ENCODE measurements at regions not wholly inside any gene's neighbourhood (a gene's known extent, or its start where the extent isn't known, plus 50 kb on each side); places are given as distances from the start of the nearest gene placed in this dataset.

DNA sequence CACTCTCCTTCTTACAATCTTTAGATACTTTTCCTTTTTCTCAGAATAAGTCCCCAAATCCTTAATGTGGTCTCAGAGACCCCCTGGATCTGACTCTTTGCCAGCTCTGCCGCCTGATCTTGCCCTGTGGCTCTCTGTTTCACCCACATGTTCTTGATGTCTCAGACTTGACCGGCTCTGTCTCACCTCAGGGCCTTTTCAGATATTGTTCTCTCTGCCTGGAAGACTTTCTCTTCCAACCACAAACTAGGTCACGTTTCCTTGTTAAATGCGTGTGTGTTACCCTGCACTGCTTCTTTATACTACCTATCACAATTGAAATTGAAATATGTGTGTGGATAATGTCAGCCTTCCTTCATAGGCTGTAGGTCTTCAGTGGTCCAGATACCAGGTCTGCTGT is 265.4 kb upstream of the NUDT12 start:
- WGBS: 98% methylated on average over 4 of the region's 4 CpGs
- H3K4me1 ChIP-seq (ENCODE audit: insufficient read depth, low read length): no peaks in the 10 kb centered on the region
- H3K4me3 ChIP-seq (ENCODE audit: low read length): no peak overlapping the region
- no peak overlapping the region for H3K27ac ChIP-seq (ENCODE audit: low read depth, low read length)
- H3K9me3 ChIP-seq (ENCODE audit: insufficient read depth, low read depth, low read length): no peaks in the 10 kb centered on the region
- H3K9ac ChIP-seq (ENCODE audit: low read depth, low read length): no peak overlapping the region
- no peaks in the 10 kb centered on the region for H3K27me3 ChIP-seq (ENCODE audit: insufficient read depth, low read length)
- no peaks in the 10 kb centered on the region for H3K36me3 ChIP-seq (ENCODE audit: insufficient read depth, low read length)

DNA sequence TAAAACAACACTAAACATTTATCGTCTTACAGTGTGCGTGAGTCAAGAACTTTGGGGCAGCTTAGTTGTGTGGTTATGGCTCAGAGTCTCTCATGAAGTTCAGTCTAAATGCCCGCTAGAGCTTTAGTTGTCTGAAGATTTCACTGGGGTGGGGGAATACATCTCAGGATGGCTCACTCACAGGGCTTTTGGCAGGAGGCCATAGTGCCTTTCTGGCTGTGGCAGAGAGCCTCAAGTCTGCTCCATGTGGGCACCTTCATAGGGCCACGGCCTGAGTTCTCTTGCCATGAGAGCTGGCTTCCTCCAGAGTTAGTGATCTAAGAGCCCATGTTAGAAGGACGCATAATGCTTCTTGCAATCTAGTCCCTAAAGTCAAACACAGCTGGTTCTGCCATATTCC is 258.8 kb upstream of the NUDT12 start:
- Histone ChIP-seq H3K4me3 (ENCODE audit: low read length) (no peak overlapping the region), H3K27ac (ENCODE audit: low read depth, low read length) (no peak overlapping the region), H3K36me3 (ENCODE audit: insufficient read depth, low read length) (no peaks in the 10 kb centered on the region), H3K9me3 (ENCODE audit: insufficient read depth, low read depth, low read length) (no peaks in the 10 kb centered on the region), H3K27me3 (ENCODE audit: insufficient read depth, low read length) (no peaks in the 10 kb centered on the region), H3K9ac (ENCODE audit: low read depth, low read length) (no peak overlapping the region), H3K4me1 (ENCODE audit: insufficient read depth, low read length) (no peaks in the 10 kb centered on the region)
- WGBS: 97% methylated on average over 5 of the region's 5 CpGs

DNA sequence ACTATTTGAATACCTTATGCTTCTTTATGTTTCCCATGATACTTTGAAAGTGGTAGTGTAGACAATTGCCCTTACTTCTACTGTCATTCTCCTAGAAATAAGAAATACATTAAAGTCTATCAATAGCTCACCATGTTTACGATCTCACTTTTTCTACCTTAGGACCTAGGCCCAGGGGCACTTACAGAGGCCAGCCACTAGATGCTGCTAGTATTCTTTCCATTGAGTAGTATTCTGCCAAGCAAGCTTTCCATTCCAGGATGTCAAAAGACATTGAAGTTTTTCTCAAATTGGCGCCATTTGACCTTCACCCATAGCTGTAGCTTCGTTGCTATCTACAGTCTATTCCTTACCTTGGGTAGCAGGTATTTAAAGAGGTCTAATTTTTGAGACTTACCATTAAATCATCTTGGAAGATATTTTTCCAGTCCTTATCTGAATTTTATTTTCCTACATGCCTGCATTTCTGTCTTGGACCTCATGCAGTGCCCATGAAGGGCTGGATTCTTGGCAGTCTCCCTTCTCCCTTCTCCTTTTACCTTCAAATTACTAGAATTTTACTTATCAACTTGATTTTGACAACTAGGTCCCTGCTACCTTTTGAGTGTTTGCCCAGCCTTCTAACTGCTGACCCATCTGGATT is 246.0 kb upstream of the NUDT12 start:
- no peak overlapping the region for H3K27ac ChIP-seq (ENCODE audit: low read depth, low read length)
- H3K9ac ChIP-seq (ENCODE audit: low read depth, low read length): no peak overlapping the region
- no peaks in the 10 kb centered on the region for H3K27me3 ChIP-seq (ENCODE audit: insufficient read depth, low read length)
- no peaks in the 10 kb centered on the region for H3K36me3 ChIP-seq (ENCODE audit: insufficient read depth, low read length)
- H3K4me3 ChIP-seq (ENCODE audit: low read length): no peak overlapping the region
- 40% methylated on average over 3 of the region's 3 CpGs for WGBS
- H3K4me1 ChIP-seq (ENCODE audit: insufficient read depth, low read length): peaks cover 16% of the 10 kb centered on the region; the same call in 1 of the 2 replicates
- no peaks in the 10 kb centered on the region for H3K9me3 ChIP-seq (ENCODE audit: insufficient read depth, low read depth, low read length)

DNA sequence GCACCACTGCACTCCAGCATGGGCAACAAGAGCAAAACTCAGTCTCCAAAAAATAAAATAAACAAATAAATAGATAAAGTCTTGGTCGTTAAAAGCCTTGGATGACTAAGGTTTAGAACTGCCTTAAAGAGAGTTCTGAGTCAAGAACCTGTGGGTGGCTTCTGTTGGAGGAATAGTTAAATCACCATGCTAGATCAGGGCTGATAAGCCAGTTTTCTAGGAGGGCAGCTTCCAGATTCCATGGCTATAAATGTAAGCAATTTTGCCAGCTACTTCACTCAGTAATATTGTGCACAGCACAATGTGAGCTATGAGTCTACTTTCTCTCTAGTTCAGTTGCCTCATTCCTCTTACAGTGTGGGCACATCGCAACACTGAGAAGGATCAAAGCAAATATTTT is 242.1 kb upstream of the NUDT12 start:
- Histone ChIP-seq H3K27me3 (ENCODE audit: insufficient read depth, low read length) (no peaks in the 10 kb centered on the region), H3K9ac (ENCODE audit: low read depth, low read length) (no peak overlapping the region), H3K4me3 (ENCODE audit: low read length) (no peak overlapping the region), H3K36me3 (ENCODE audit: insufficient read depth, low read length) (no peaks in the 10 kb centered on the region), H3K27ac (ENCODE audit: low read depth, low read length) (no peak overlapping the region), H3K4me1 (ENCODE audit: insufficient read depth, low read length) (peaks cover 16% of the 10 kb centered on the region; the same call in 1 of the 2 replicates), H3K9me3 (ENCODE audit: insufficient read depth, low read depth, low read length) (no peaks in the 10 kb centered on the region)
- 86% methylated on average over 2 of the region's 2 CpGs for WGBS

DNA sequence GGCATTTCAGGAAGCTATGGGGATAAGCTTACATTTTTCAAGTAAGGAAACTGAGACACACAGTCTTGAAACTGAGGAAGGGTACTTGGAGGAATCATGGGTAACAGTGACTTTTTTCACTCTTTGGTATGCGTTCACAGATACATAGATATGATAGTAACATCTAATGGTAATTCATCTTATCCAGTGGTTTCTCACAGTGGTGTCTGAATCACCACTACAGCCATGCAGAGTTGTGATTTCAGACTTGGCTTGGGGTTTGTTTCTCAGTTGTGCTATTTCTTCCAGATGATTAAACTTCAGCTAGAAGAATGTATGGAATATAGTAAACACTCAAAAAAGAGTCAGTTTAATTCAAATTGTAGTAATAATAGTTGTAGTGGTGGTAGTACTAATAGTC is 239.1 kb upstream of the NUDT12 start:
- Histone ChIP-seq H3K36me3 (ENCODE audit: insufficient read depth, low read length) (no peaks in the 10 kb centered on the region), H3K9ac (ENCODE audit: low read depth, low read length) (no peak overlapping the region), H3K27me3 (ENCODE audit: insufficient read depth, low read length) (no peaks in the 10 kb centered on the region), H3K27ac (ENCODE audit: low read depth, low read length) (no peak overlapping the region), H3K4me3 (ENCODE audit: low read length) (no peak overlapping the region), H3K4me1 (ENCODE audit: insufficient read depth, low read length) (peaks cover 7% of the 10 kb centered on the region; the same call in 1 of the 2 replicates), H3K9me3 (ENCODE audit: insufficient read depth, low read depth, low read length) (0 out of 2 replicates have a peak, but pooled peaks cover 4% of the 10 kb centered on the region)
- WGBS: no CpG with 5 or more reads among the region's 1 CpG

DNA sequence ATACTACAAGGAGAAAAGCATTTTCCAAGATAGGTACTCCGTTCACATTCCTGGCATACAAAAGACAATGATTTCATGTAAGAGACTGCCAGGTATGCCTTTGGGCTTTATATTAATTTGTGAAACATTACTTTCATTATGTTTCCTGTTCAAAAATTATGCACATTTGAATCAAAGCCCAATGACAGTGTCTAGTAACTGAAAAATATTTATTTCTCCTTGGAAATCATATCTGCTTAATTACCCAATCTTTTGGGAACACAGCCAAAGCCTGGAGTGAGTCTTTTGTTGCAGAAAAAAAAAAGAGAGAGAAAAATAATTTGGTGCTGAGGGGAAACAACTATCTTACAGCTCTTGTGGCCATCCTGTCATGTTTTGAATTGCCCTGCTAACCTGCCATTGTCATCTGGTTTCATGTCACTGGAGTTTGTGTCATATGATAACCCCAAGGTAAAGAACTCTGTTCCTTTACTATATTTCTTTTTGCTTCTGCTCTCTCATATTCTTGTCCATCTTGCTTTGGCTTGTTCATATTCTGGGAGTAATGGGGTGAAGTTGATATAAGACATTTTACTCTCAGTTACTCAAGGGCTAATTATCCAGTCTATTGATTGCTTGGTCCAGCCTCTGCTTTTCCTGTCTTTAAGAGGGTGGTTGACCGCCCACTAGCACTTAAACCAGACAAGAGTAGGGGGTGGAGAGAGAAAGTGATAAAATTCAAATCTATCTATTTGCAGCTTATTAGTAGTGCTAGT is 238.3 kb upstream of the NUDT12 start:
- H3K9ac ChIP-seq (ENCODE audit: low read depth, low read length): no peak overlapping the region
- peaks cover 7% of the 10 kb centered on the region; the same call in 1 of the 2 replicates for H3K4me1 ChIP-seq (ENCODE audit: insufficient read depth, low read length)
- H3K9me3 ChIP-seq (ENCODE audit: insufficient read depth, low read depth, low read length): peaks cover 9% of the 10 kb centered on the region; the same call in 1 of the 2 replicates
- H3K27ac ChIP-seq (ENCODE audit: low read depth, low read length): no peak overlapping the region
- H3K4me3 ChIP-seq (ENCODE audit: low read length): no peak overlapping the region
- no peaks in the 10 kb centered on the region for H3K36me3 ChIP-seq (ENCODE audit: insufficient read depth, low read length)
- no peaks in the 10 kb centered on the region for H3K27me3 ChIP-seq (ENCODE audit: insufficient read depth, low read length)
- 100% methylated on average over 1 of the region's 2 CpGs for WGBS

DNA sequence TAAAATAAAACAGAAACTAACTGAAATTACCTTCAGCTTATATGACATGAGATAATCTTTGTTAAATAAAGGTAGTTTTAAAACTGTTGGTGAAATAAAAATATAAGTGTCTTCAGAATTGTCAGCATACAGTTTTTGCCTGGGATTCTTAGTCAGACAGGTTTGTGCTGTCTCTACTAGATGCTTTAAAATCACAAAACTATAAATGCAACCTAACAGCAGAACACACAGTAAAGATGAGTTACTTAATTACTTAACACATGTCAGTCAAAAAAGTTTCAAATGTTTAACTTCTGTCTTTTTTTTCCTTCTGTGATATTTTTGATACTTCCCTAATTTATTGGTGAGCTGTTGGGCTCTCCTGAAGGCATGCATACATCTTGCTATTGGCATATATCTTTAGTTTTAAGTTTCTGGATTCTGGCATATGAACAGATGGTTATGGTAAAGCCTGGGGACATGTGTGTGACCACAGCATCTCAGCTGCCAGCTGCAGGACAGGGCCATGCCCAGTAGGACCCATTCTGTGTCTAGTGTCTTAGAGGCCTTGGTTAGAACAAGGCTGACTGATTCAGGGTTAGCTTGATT is 231.1 kb upstream of the NUDT12 start:
- Histone ChIP-seq H3K36me3 (ENCODE audit: insufficient read depth, low read length) (no peaks in the 10 kb centered on the region), H3K9me3 (ENCODE audit: insufficient read depth, low read depth, low read length) (peaks cover 45% of the 10 kb centered on the region), H3K27ac (ENCODE audit: low read depth, low read length) (no peak overlapping the region), H3K27me3 (ENCODE audit: insufficient read depth, low read length) (no peaks in the 10 kb centered on the region), H3K4me1 (ENCODE audit: insufficient read depth, low read length) (no peaks in the 10 kb centered on the region), H3K4me3 (ENCODE audit: low read length) (no peak overlapping the region), H3K9ac (ENCODE audit: low read depth, low read length) (no peak overlapping the region)

DNA sequence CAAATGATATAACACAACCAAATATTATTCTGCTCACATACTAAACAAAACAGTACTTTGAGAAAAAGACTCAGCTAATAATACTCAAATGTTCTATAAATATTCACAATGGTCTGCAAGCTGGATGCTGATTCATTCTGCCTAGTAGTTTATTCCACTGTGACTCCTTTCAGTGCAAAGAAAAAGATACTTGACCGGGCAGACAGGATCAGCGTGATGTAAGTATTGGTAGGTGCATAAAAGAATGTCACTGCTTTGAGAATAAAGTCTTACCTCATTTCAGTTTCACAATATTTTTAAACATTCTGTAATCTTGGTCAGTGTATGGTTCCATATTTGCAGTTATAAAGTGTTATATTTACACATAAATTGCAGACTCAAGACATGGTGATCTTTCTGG is 223.0 kb upstream of the NUDT12 start:
- Histone ChIP-seq H3K36me3 (ENCODE audit: insufficient read depth, low read length) (no peaks in the 10 kb centered on the region), H3K27ac (ENCODE audit: low read depth, low read length) (no peak overlapping the region), H3K4me1 (ENCODE audit: insufficient read depth, low read length) (no peaks in the 10 kb centered on the region), H3K9ac (ENCODE audit: low read depth, low read length) (no peak overlapping the region), H3K4me3 (ENCODE audit: low read length) (no peak overlapping the region), H3K9me3 (ENCODE audit: insufficient read depth, low read depth, low read length) (0 out of 2 replicates have a peak, but pooled peaks cover 14% of the 10 kb centered on the region), H3K27me3 (ENCODE audit: insufficient read depth, low read length) (no peaks in the 10 kb centered on the region)
- WGBS: 76% methylated on average over 2 of the region's 2 CpGs

DNA sequence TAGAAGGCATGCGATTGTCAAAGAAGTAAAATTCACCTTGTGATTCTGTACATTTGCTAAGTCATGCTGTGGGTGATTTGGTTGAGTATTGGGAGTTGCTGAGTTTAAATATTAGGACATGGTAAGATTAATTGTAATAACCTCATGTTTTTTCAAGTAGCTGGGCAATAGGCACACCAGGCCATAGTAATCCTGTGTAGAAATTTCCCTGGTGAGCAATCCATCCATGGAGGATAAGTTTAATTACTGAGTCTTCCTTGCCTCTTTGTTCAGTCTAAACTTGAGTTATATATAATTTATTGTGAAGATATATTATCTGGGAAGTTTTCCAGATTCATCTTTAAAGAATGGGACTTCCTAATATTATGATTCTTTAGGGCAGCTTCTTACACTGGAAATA is 221.1 kb upstream of the NUDT12 start:
- no peaks in the 10 kb centered on the region for H3K9me3 ChIP-seq (ENCODE audit: insufficient read depth, low read depth, low read length)
- H3K4me3 ChIP-seq (ENCODE audit: low read length): no peak overlapping the region
- no peaks in the 10 kb centered on the region for H3K4me1 ChIP-seq (ENCODE audit: insufficient read depth, low read length)
- 95% methylated on average over 1 of the region's 1 CpG for WGBS
- no peak overlapping the region for H3K27ac ChIP-seq (ENCODE audit: low read depth, low read length)
- H3K9ac ChIP-seq (ENCODE audit: low read depth, low read length): no peak overlapping the region
- H3K27me3 ChIP-seq (ENCODE audit: insufficient read depth, low read length): no peaks in the 10 kb centered on the region
- no peaks in the 10 kb centered on the region for H3K36me3 ChIP-seq (ENCODE audit: insufficient read depth, low read length)

DNA sequence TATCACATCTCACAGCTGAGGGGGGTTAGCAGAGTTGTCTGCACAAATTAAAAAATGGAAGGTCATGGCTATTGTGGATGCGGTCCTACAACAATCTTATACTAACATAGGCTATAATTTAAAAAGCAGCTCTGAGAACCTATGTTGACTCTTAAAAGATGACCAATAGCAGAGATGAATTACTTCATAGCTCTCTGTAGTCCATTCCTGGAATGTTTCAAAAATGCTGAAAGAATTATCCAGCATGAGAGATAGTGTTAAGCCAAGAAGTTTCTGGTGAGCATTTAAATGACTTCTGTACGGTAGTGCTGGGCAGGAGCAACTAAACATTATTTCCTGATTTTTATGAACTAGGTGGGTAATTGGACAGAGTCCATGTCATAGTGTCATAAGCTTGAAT is 218.2 kb upstream of the NUDT12 start:
- no peak overlapping the region for H3K27ac ChIP-seq (ENCODE audit: low read depth, low read length)
- WGBS: 94% methylated on average over 1 of the region's 2 CpGs
- H3K27me3 ChIP-seq (ENCODE audit: insufficient read depth, low read length): no peaks in the 10 kb centered on the region
- no peak overlapping the region for H3K9ac ChIP-seq (ENCODE audit: low read depth, low read length)
- H3K4me1 ChIP-seq (ENCODE audit: insufficient read depth, low read length): no peaks in the 10 kb centered on the region
- H3K9me3 ChIP-seq (ENCODE audit: insufficient read depth, low read depth, low read length): no peaks in the 10 kb centered on the region
- no peak overlapping the region for H3K4me3 ChIP-seq (ENCODE audit: low read length)
- H3K36me3 ChIP-seq (ENCODE audit: insufficient read depth, low read length): no peaks in the 10 kb centered on the region

DNA sequence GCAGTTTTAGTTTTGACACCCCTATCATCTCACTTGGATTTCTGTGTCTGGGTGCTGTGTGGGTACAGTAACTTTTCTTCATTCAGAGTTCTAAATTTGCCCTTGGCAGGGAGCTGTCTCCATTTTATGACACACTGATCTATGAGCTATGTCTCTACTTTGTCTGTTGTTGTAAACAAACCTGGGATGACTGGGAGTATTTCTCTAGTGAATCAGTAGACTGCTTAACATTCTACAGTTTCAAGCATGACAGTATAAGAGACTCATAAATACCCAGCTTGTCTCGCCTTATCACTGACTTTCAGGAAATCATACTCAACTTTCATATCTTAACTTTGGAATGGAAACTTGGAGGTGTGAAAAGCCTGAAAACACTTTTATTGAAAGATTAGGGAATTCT is 212.1 kb upstream of the NUDT12 start:
- no peaks in the 10 kb centered on the region for H3K36me3 ChIP-seq (ENCODE audit: insufficient read depth, low read length)
- no peaks in the 10 kb centered on the region for H3K4me1 ChIP-seq (ENCODE audit: insufficient read depth, low read length)
- H3K9ac ChIP-seq (ENCODE audit: low read depth, low read length): no peak overlapping the region
- WGBS: 80% methylated on average over 1 of the region's 1 CpG
- H3K4me3 ChIP-seq (ENCODE audit: low read length): no peak overlapping the region
- no peak overlapping the region for H3K27ac ChIP-seq (ENCODE audit: low read depth, low read length)
- no peaks in the 10 kb centered on the region for H3K27me3 ChIP-seq (ENCODE audit: insufficient read depth, low read length)
- 0 out of 2 replicates have a peak, but pooled peaks cover 3% of the 10 kb centered on the region for H3K9me3 ChIP-seq (ENCODE audit: insufficient read depth, low read depth, low read length)

Measured in HUES64 (cell line).